ENCODE measurements at regions not wholly inside any gene's neighbourhood (a gene's known extent, or its start where the extent isn't known, plus 50 kb on each side); places are given as distances from the start of the nearest gene placed in this dataset.

DNA sequence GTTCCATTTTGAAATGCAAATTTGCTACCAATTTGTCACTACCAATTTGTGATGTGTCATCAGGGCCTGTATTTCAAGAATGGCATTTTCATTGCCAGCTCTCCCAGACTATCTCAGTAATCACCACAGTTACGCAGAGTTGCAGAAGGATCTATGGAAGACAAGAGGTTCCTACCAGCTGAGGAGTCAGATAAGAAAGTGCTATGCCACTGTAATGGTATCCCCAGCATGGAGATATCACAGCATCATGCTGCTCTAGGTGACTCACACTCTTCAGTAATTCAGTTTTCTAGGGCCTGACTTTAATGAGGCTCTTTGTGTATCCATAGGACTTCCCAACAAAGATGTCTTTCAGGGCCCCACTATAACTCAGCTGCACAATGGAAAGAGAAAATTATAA lies 490.3 kb downstream of the ARHGEF28 start:
- no peak overlapping the region for H3K4me3 Mint-ChIP-seq
- H3K36me3 Mint-ChIP-seq, result no peaks in the 10 kb centered on the region
- POLR2A ChIA-PET, result no interaction called here
- no peak for DNase-seq
- peaks cover 2 to 9% (median 3%) of the 10 kb centered on the region in 5 donors for H3K27me3 Mint-ChIP-seq
- no peaks in the 10 kb centered on the region for H3K4me1 Mint-ChIP-seq
- peaks cover 0 to 11% (median 0%) of the 10 kb centered on the region in 9 donors for H3K9me3 Mint-ChIP-seq
- no peak for ATAC-seq
- no peak overlapping the region for H3K27ac Mint-ChIP-seq

DNA sequence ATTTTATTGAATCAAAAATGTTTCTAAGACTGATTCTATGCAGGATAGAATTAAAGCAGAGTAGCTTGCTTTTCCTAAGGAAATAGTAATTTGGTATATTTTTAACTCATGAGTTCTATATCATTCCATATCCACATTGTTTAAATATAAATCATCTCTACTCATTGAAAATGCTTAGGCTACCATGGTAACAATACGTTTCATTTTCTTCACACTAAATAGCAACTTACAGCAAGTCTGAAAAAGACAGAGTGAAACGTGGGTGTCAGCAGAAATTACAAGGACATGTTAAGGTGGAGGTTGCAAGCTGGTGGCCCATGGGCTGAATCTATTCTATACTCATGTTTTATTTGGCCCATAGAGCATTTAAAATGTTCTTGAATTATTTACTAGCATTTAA lies 487.9 kb downstream of the ARHGEF28 start:
- no peak for ATAC-seq
- Mint-ChIP-seq H3K4me1 (no peaks in the 10 kb centered on the region), H3K27me3 (peaks cover 3 to 18% (median 8%) of the 10 kb centered on the region in 5 donors), H3K9me3 (peaks cover 0 to 11% (median 0%) of the 10 kb centered on the region in 9 donors), H3K36me3 (no peaks in the 10 kb centered on the region), H3K4me3 (no peak overlapping the region), H3K27ac (no peak overlapping the region)
- POLR2A ChIA-PET, result no interaction called here
- no peak for DNase-seq

DNA sequence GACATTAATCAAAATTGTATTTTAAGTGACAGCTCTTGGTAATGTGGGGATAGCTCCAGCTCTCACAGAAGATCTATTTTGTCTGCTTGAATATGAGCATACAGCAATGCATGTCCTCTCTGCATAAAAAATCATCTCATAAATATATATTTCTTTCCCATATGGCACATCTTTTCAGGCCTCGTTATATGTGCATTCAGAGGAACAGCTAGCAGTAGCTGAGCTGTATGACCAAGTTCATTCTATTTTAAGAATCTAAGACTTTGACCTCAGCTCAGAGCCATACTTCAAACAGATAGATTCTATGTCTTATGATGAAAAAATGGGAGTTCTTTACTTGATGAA lies 487.2 kb downstream of the ARHGEF28 start:
- no peak overlapping the region for H3K4me3 Mint-ChIP-seq
- H3K9me3 Mint-ChIP-seq, result peaks cover 0 to 5% (median 0%) of the 10 kb centered on the region in 9 donors
- ATAC-seq (no peak), DNase-seq (no peak)
- peaks cover 3 to 20% (median 8%) of the 10 kb centered on the region in 5 donors for H3K27me3 Mint-ChIP-seq
- H3K36me3 Mint-ChIP-seq, result no peaks in the 10 kb centered on the region
- no peaks in the 10 kb centered on the region for H3K4me1 Mint-ChIP-seq
- H3K27ac Mint-ChIP-seq, result no peak overlapping the region
- POLR2A ChIA-PET, result no interaction called here

DNA sequence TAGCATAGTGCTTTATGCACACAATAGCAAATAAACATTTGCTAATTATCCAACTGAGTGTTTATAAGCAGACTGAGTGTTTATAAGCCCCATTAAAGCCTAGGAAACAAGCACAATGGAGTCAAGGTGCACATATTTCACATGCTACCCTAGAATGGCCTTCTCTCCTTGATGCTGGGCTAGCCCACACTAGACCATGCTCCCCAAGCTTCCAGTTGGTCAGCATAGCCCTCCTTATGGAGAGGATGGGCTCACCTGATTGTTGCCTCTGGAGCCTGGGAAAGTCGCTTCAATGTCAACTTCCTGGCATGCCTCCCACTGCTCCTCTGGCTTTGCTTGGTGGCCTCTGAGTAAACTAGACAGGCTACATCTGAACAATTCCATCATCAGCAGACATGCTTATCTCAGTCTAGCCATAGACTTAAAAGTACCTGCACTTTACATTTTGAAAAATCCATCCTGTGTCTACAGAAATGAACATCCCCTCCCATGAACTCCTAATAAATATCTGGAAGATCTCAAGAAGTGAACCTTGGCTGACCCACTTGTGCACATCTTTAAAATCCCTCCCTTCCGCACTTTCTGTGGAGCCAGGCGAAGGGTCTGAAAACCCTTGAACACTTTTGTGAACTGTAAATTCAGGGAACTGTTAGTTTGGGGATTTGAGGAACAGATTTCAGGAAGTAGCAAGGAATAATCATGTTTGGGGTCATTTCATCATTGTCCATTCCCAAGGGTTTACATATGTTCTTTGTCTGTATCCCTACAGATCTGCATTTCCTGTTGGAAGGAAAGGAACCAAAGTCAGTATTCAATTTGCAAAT lies 486.6 kb downstream of the ARHGEF28 start:
- POLR2A ChIA-PET, result no interaction called here
- Mint-ChIP-seq H3K36me3 (no peaks in the 10 kb centered on the region), H3K27ac (no peak overlapping the region), H3K9me3 (peaks cover 0 to 1% (median 0%) of the 10 kb centered on the region in 9 donors), H3K4me1 (no peaks in the 10 kb centered on the region), H3K4me3 (no peak overlapping the region), H3K27me3 (peaks cover 3 to 25% (median 8%) of the 10 kb centered on the region in 5 donors)
- ATAC-seq (no peak), DNase-seq (no peak)

DNA sequence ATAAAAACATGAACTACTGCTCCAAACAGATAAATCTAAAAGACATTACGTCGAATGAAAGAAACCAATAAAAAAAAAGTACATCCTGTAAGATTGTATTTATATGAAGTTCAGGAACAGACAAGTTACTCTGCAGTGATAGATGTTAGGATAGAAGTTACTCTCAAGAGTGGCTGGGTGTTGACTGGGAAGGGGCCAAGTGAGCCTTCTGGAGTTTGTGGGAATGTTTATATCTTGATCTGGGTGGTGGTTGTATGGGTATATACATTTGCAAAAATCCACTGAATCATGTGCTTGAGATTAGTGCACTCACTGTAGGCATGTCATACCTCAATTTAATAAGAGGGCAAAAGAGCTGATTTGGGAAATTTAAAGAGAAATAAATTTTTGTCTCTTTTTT lies 485.8 kb downstream of the ARHGEF28 start:
- Mint-ChIP-seq H3K4me1 (no peaks in the 10 kb centered on the region), H3K36me3 (no peaks in the 10 kb centered on the region), H3K4me3 (no peak overlapping the region), H3K9me3 (peaks cover 0 to 1% (median 0%) of the 10 kb centered on the region in 9 donors), H3K27ac (no peak overlapping the region), H3K27me3 (peaks cover 3 to 32% (median 10%) of the 10 kb centered on the region in 5 donors)
- ATAC-seq (no peak), DNase-seq (no peak)
- POLR2A ChIA-PET, result no interaction called here

DNA sequence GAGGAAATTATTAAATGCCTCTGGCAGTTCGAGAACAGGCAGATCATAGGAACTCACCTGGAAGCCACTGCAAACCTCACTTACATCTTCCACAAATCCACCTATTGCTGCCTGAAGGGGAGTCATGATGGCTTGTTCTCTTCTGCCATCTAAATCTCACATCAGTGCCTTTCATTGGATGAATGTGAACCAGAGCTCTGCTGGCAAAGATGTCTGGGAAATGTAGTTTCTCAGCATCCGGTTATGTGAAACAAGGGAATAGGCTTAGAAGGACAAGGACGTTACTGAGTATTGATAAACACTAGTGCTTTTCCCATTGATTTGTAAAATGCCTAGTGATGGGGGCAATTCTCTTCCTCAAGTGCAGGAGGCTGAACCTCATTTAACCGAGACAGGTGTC lies 483.3 kb downstream of the ARHGEF28 start:
- Mint-ChIP-seq H3K4me1 (no peaks in the 10 kb centered on the region), H3K27me3 (peaks cover 10 to 32% (median 12%) of the 10 kb centered on the region in 5 donors), H3K27ac (no peak overlapping the region), H3K36me3 (no peaks in the 10 kb centered on the region), H3K9me3 (no peaks in the 10 kb centered on the region), H3K4me3 (no peak overlapping the region)
- ATAC-seq (no peak), DNase-seq (no peak)
- POLR2A ChIA-PET, result no interaction called here

DNA sequence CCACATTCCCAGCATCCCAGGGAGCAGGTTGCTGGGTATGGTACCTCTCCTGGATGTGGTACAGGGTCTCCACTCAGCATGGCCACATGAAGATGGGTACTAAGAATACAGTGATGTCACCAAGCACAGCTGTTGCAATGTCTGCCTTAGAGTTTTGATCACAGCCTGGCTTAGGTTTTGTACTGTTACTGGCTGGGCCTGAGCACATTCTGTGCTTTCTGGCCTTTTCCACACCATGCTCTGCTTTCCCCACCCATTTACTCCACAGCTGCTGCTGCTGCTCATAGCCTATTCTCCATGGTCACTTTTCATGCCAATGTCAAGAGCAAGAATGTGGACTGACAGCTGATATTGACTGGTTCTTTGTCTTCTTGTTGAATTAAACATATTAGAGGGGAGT lies 481.9 kb downstream of the ARHGEF28 start:
- Mint-ChIP-seq H3K9me3 (peaks cover 0 to 4% (median 0%) of the 10 kb centered on the region in 9 donors), H3K4me1 (no peaks in the 10 kb centered on the region), H3K27me3 (peaks cover 10 to 28% (median 12%) of the 10 kb centered on the region in 5 donors), H3K4me3 (no peak overlapping the region), H3K36me3 (no peaks in the 10 kb centered on the region), H3K27ac (no peak overlapping the region)
- DNase-seq (no peak), ATAC-seq (no peak)
- POLR2A ChIA-PET, result no interaction called here

DNA sequence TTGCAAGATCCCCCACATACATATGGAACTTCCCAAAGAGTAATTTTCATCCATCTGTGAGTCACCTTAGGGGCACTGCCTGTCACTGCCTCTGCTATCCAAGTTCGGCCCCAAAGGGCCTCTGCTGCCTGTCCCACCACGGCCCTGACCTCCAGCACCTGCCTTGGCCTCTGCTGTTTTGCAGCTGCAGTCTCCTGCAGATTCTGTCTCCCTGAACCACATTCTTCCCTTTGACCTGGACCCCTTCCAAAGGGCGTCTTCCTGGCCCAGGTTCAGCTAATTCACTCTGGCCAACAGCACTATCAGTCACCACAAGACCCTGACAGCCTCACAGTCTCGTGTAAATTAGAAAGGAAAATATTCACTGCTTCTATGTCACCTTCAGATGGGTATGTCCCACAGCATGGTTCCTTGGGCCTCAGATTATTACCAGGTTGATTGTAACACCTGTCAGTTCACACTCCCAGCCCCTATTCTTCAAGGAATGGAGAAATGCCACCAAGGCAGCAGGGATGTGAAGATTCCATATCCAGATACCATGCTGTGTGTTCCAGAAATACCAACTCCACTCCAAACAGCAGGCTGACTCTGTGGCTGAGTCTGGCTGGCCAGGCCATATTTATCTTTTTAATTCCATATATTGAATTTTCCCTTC lies 479.3 kb downstream of the ARHGEF28 start:
- POLR2A ChIA-PET, result no interaction called here
- Mint-ChIP-seq H3K36me3 (no peaks in the 10 kb centered on the region), H3K27me3 (peaks cover 8 to 30% (median 11%) of the 10 kb centered on the region in 5 donors), H3K9me3 (peaks cover 0 to 4% (median 0%) of the 10 kb centered on the region in 9 donors), H3K4me1 (no peaks in the 10 kb centered on the region), H3K27ac (no peak overlapping the region), H3K4me3 (no peak overlapping the region)
- DNase-seq (no peak), ATAC-seq (no peak)

DNA sequence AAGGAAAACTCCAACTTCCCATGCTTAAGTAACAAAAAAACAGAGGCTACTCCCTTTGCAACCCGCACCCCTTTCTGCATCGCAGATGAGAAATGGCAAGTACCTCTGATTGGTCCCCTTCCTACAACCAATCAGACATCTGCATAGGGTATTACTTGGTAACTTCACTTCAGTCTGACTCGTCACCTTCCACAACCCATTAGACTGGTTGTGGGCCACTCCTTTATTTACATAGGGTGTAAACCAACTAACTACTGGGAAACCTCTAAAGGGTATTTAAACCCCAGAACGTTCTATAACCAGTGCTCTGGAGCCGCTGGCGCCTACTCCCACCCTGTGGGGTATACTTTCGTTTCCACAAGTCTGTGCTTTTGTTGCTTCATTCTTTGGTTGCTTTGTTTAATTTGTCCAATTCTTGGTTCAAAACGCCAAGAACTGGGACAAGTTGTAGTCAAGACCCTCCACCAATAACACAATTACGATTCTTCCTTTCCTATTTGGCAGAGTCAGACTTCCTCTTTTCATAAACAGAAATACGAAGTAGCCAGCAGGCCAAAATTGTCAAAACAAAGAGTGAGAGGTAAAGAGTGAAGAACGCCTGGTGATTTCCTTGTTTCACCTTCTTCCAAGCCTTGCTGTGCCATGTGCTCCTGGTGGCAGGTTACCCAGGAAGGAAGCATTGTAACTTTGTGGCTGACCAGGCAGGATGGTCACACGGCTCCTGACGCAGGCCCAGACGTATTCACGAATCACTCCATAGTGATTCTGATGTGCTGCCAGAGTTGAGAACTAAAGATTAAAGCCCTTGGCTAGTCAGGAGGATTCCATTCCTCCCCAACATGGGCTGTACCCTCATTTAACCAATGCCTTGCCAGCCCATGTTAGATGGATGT lies 477.4 kb downstream of the ARHGEF28 start:
- no peak overlapping the region for H3K4me3 Mint-ChIP-seq
- H3K36me3 Mint-ChIP-seq, result no peaks in the 10 kb centered on the region
- peaks cover 0 to 9% (median 6%) of the 10 kb centered on the region in 9 donors for H3K9me3 Mint-ChIP-seq
- H3K27ac Mint-ChIP-seq, result no peak overlapping the region
- peaks cover 2 to 20% (median 8%) of the 10 kb centered on the region in 5 donors for H3K27me3 Mint-ChIP-seq
- ATAC-seq (no peak), DNase-seq (no peak)
- POLR2A ChIA-PET, result no interaction called here
- no peaks in the 10 kb centered on the region for H3K4me1 Mint-ChIP-seq

DNA sequence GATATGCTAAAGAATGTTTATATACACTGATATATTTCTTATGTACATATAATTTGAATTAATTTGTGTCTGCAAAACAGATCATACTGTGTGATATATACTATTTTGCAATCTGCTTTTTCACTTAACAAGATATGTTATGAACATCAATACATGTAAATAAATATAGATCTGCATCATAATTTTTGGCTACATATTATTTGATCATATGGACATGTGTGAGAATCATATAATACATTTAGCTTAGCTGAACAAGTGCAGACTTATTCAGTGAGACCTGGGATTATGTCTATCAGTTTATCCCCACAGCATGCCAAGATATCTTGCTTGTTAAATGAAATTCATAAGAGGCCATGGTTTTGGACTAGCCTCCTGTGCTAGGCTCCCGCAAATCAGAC lies 474.3 kb downstream of the ARHGEF28 start:
- POLR2A ChIA-PET, result no interaction called here
- Mint-ChIP-seq H3K27ac (no peak overlapping the region), H3K36me3 (no peaks in the 10 kb centered on the region), H3K9me3 (peaks cover 0 to 9% (median 6%) of the 10 kb centered on the region in 9 donors), H3K4me1 (no peaks in the 10 kb centered on the region), H3K4me3 (no peak overlapping the region), H3K27me3 (peaks cover 0 to 8% (median 2%) of the 10 kb centered on the region in 5 donors)
- ATAC-seq, result no peak
- no peak for DNase-seq

DNA sequence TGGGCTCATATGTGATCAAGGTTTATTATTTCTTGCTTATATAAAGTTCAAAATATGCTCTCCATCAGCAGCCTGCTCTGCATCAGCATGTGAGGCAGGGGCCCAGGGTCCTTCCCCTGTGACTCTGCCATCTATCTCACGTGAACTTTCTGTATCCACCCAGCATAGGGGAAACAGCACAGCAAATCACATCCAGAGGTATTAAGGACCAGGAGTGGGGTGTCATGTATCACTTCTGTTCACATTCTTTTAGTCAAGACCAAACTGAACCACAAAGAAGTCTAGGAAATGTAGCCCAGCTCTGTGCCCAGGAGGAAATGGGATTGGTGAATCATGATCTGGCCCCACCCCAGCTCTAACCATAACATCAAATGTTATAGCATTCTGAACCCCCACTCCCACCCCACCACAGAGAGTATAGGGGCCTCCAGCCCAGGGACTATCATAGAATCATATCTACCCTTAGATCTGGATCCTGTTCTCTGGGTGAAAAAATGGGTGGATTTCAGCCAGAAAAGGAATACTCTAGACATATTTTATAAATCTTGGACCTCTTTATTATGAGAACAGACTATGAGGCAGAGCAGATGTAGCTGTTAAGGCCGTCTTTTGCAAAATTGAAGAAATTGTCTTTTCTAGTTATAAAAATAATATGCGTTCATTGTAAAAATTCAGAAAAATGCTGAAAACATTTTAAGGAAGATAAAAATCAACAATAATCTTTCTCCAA lies 473.7 kb downstream of the ARHGEF28 start:
- ATAC-seq, result no peak
- no peak overlapping the region for H3K27ac Mint-ChIP-seq
- no peak overlapping the region for H3K4me3 Mint-ChIP-seq
- DNase-seq, result no peak
- no peaks in the 10 kb centered on the region for H3K36me3 Mint-ChIP-seq
- H3K4me1 Mint-ChIP-seq, result no peaks in the 10 kb centered on the region
- H3K9me3 Mint-ChIP-seq, result peaks cover 0 to 9% (median 6%) of the 10 kb centered on the region in 9 donors
- POLR2A ChIA-PET, result no interaction called here
- H3K27me3 Mint-ChIP-seq, result peaks cover 0 to 8% (median 0%) of the 10 kb centered on the region in 5 donors

DNA sequence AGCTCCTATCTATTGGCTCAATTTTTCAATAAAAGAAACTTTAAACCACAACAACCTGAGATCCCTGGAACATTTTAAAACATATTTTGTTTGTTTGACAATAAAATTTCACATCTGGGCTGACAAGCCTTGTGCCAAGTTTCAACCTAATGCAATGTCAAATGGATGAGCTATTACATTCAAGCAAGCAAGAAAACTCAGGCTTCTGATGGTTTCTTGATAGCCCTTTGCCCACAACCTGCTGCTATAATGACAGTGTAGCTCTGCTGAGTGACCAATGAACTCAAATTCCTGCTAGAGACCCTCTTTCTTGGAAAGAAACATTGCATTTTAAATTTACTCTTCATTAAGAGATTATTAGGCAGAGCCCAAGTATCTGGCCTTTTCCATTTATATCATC lies 472.9 kb downstream of the ARHGEF28 start:
- no peak for ATAC-seq
- no peaks in the 10 kb centered on the region for H3K36me3 Mint-ChIP-seq

More for the DNA sequence above, 472.9 kb downstream of the ARHGEF28 start:
- DNase-seq, result no peak
- H3K4me1 Mint-ChIP-seq, result no peaks in the 10 kb centered on the region
- no peak overlapping the region for H3K27ac Mint-ChIP-seq
- H3K4me3 Mint-ChIP-seq, result no peak overlapping the region
- POLR2A ChIA-PET, result no interaction called here
- peaks cover 0 to 8% (median 0%) of the 10 kb centered on the region in 5 donors for H3K27me3 Mint-ChIP-seq
- peaks cover 0 to 9% (median 6%) of the 10 kb centered on the region in 9 donors for H3K9me3 Mint-ChIP-seq

Data from naive thymus-derived CD8-positive, alpha-beta T cell (primary cell).